ENCODE measurements at regions not wholly inside any gene's neighbourhood (a gene's known extent, or its start where the extent isn't known, plus 50 kb on each side); places are given as distances from the start of the nearest gene placed in this dataset. TPM values are rescaled to one million over a fixed set of nuclear protein-coding genes. Genes with fewer than 3 reads are reported as not detected.

Small RNA genes in the stretch of these regions (microRNA-seq; reads per million reads assigned to microRNA genes)
- gene MIR8081 (ENCODE audit: unreplicated experiment): not detected
